ENCODE measurements at regions not wholly inside any gene's neighbourhood (a gene's known extent, or its start where the extent isn't known, plus 50 kb on each side); places are given as distances from the start of the nearest gene placed in this dataset.

DNA sequence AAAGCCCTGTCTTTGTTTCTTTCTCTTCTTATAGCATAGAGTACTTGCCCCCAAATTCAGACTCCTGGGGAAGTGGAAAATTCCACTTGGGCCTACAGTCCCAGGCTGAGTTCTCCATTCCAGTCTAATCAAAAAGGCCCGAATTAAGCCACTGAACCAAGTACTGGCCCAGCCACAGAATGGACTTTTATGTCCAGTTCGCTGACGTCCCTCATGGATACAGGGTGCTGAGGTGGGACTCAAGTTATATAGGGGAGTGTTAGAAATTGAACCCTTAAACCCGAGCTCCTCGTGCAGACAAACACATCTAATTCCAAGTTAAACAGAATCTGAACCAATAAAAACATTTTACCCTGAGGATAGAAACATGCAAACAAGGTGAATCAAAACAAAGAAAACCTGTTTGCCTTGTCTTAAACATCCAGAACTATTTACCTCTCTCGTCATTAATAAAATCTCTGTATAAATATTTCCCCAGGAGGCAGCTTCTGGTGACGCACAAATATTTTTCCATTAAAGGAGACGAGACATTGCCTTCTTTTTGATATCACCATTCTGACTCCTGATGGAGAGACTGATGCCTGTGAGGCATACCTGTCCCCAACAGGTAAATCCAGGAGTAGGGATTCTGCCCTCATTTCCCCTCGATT lies 136.8 kb upstream of the ARL4C start:
- Histone ChIP-seq H3K4me3 (no peak overlapping the region), H3K9me3 (no peaks in the 10 kb centered on the region), H3K27me3 (no peaks in the 10 kb centered on the region), H3K4me1 (no peaks in the 10 kb centered on the region), H3K27ac (no peak overlapping the region), H3K36me3 (no peaks in the 10 kb centered on the region)
- no peak for DNase-seq (ENCODE audit: low spot score in 2 of 2)
- intact Hi-C loops (cut with DNase I): no loop called here
- TF ChIP-seq, protein P1, sequence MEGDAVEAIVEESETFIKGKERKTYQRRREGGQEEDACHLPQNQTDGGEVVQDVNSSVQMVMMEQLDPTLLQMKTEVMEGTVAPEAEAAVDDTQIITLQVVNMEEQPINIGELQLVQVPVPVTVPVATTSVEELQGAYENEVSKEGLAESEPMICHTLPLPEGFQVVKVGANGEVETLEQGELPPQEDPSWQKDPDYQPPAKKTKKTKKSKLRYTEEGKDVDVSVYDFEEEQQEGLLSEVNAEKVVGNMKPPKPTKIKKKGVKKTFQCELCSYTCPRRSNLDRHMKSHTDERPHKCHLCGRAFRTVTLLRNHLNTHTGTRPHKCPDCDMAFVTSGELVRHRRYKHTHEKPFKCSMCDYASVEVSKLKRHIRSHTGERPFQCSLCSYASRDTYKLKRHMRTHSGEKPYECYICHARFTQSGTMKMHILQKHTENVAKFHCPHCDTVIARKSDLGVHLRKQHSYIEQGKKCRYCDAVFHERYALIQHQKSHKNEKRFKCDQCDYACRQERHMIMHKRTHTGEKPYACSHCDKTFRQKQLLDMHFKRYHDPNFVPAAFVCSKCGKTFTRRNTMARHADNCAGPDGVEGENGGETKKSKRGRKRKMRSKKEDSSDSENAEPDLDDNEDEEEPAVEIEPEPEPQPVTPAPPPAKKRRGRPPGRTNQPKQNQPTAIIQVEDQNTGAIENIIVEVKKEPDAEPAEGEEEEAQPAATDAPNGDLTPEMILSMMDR (IDR thresholded peaks at IDR 0.05): no peak

DNA sequence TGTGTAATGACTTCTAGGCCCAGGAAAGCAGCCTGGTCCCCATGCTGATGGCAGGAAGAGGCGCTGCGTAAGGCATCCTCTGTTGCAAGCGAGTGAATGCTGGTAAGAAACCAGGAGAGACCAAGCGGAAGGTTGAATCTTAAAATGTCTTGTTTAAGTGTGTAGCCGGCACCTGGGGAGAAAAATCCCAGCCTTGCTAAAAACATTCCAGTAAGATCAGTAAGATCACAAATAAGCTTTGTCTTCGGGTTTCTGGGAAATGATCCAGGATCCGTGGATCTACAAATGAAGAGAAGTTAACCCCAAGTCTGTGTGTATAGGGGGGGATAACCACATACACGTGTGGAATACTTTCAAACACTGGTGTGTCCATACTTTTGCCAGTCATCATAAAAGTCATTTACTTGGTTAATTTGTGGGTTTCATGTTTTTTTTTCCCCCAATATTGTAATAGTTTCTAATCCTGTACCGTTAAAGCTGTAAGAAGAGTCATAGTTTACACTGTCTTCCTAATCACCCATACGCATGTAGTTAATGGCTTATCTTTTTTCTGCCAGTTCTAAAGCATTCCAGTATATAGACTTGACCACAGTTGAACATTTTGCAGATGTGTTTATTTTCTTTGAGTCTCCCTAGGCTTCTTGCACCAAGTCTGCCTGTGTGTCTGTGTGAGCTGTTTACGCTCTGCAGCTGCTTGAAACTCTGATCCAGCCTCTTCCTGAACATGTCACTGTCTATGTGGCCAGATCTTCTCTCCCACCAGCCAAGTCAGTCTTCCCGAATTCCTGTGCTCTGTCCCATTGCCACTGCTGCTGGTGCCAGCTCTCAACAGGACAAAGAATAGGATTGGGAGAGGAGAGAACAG lies 135.9 kb upstream of the ARL4C start:
- Histone ChIP-seq H3K4me3 (no peak overlapping the region), H3K27me3 (no peaks in the 10 kb centered on the region), H3K27ac (no peak overlapping the region), H3K9me3 (no peaks in the 10 kb centered on the region), H3K36me3 (no peaks in the 10 kb centered on the region), H3K4me1 (no peaks in the 10 kb centered on the region)
- TF ChIP-seq, protein P1 (IDR thresholded peaks at IDR 0.05): no peak
- DNase-seq (ENCODE audit: low spot score in 2 of 2): no peak
- intact Hi-C loops (cut with DNase I): no loop called here

DNA sequence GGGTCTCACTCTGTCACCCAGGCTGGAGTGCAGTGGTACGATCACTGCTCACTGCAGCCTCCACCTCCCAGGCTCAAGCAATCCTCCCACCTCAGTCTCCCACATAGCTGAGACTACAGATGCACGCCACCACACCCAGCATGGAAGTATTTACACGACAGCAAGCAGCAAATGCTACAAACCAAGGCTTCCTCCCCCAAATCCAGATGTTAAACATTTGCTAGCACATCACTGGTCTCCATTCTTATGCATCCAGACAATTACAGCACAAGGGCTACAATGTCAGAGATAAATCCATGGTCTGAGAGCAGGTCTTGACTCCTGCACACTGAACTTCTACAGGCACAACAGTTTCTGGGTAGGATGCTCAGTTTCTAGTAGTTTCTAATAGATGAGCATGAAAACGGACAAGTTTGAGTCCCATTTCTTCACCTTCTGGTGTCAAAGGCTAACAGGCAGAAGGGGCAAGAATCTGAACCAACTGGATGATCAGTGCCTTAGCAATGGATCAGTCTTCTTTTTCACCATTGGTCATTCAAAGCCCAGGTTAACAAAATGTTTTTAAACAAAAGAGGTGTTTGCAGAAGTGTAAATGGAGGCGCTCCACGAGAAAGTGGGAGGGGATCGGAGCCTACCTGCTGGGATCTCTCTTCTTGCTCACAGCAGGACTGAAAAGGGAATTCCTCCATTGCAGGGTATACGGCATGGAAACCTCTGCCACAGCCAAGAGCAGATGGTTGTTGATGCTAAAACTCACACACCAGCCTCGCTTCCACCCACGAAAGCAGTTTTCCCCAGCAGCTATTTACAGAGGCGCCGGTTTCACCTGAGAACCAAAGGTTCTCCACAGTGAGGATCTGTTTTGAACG lies 135.0 kb upstream of the ARL4C start:
- H3K27ac ChIP-seq: no peak overlapping the region
- no peaks in the 10 kb centered on the region for H3K36me3 ChIP-seq
- TF ChIP-seq, protein P1 (IDR thresholded peaks at IDR 0.05): no peak
- H3K4me3 ChIP-seq: no peak overlapping the region
- H3K9me3 ChIP-seq: no peaks in the 10 kb centered on the region
- intact Hi-C loops (cut with DNase I): no loop called here
- no peaks in the 10 kb centered on the region for H3K27me3 ChIP-seq
- no peak for DNase-seq (ENCODE audit: low spot score in 2 of 2)
- no peaks in the 10 kb centered on the region for H3K4me1 ChIP-seq

DNA sequence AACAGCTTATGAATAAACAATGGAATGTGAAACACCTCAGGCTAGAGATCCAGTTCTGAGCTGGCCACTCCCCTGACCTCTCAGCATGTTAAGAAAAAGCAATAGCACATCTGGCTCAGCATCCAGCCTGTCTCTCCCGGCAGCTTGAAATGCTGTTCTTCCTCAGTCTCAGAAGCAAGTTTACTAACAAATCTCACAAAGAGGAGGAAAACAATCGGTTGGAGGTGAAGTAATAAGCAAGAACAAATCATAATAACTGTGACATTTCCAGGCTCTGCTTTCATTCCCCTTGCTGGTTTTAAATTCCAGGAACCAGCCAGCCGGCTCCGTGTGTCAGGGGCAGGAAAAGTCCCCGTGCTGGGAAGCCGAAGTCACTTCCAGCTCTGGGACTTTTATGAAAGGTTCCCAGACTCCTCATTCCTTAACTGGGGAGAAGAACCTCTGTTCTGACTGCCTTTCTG lies 133.9 kb upstream of the ARL4C start:
- no peaks in the 10 kb centered on the region for H3K36me3 ChIP-seq
- TF ChIP-seq, protein P1 (IDR thresholded peaks at IDR 0.05): no peak
- no peaks in the 10 kb centered on the region for H3K9me3 ChIP-seq
- H3K4me1 ChIP-seq: no peaks in the 10 kb centered on the region
- intact Hi-C loops (cut with DNase I): no loop called here
- no peak for DNase-seq (ENCODE audit: low spot score in 2 of 2)
- no peak overlapping the region for H3K4me3 ChIP-seq
- no peak overlapping the region for H3K27ac ChIP-seq
- H3K27me3 ChIP-seq: no peaks in the 10 kb centered on the region

DNA sequence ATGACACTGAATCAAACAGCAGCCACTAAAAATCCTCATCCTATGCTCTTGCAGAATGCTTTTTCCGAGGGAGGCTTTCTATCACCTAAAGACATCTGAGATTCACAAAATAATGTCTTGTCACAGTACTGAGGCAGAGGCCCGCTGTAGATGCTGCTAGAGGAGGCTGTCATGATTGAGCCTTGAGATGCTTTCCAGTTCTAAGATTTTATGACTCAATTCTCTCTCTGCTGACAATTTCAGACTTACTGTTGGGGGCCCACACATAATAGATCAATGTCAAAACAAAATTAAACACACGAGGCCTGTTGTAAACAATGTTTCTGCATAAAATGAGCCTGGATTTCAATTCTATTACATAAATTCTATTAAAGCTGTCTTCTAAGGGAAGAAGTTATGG lies 132.7 kb upstream of the ARL4C start:
- Histone ChIP-seq H3K4me3 (no peak overlapping the region), H3K27me3 (no peaks in the 10 kb centered on the region), H3K27ac (no peak overlapping the region), H3K9me3 (no peaks in the 10 kb centered on the region), H3K36me3 (no peaks in the 10 kb centered on the region), H3K4me1 (no peaks in the 10 kb centered on the region)
- TF ChIP-seq, protein P1 (IDR thresholded peaks at IDR 0.05): no peak
- intact Hi-C loops (cut with DNase I): no loop called here
- DNase-seq (ENCODE audit: low spot score in 2 of 2): no peak
